ENCODE measurements at regions not wholly inside any gene's neighbourhood (a gene's known extent, or its start where the extent isn't known, plus 50 kb on each side); places are given as distances from the start of the nearest gene placed in this dataset.

DNA sequence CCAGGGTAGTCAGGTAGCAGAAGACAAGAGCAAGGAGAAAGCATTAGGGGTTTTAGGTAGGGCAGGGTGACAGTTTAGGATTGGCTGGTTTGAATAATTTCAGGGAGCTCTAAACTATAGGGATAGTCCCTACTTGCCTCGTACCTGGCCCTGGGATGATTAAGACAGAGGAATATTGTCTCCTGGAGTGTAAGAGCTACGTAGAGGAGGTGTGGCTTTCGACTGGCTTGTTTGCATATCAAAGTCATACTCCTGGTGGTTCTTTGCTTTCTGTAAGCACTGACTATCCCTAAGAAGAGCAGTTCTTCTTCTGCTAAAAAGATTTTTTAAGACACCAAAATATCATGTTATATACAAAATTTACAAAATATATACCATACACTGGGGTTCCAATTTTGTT, 1867.4 kb downstream of the SUCLG1 start:
- no peak for DNase-seq (ENCODE audit: low read depth in 2 of 2)
- no peaks in the 10 kb centered on the region for H4K20me1 ChIP-seq (ENCODE audit: control insufficient read depth, extremely low read depth, insufficient read depth, low read length)
- H3K4me2 ChIP-seq (ENCODE audit: extremely low read depth, insufficient read depth, low read length): no peak overlapping the region
- no peaks in the 10 kb centered on the region for H3K4me1 ChIP-seq (ENCODE audit: control insufficient read depth, extremely low read depth, insufficient read depth, low read length)
- no peaks in the 10 kb centered on the region for H3K36me3 ChIP-seq (ENCODE audit: control insufficient read depth, insufficient read depth, low read length)
- no peak overlapping the region for H3K9ac ChIP-seq (ENCODE audit: insufficient read depth, low read length)
- H2AFZ ChIP-seq (ENCODE audit: low read length): no peak overlapping the region
- H3K27ac ChIP-seq (ENCODE audit: insufficient read depth, low read length): no peak overlapping the region
- no peak for TF ChIP-seq EZH2 (IDR thresholded peaks at IDR 0.05; ENCODE audit: low read length, missing control alignments)
- TF ChIP-seq, protein P1, sequence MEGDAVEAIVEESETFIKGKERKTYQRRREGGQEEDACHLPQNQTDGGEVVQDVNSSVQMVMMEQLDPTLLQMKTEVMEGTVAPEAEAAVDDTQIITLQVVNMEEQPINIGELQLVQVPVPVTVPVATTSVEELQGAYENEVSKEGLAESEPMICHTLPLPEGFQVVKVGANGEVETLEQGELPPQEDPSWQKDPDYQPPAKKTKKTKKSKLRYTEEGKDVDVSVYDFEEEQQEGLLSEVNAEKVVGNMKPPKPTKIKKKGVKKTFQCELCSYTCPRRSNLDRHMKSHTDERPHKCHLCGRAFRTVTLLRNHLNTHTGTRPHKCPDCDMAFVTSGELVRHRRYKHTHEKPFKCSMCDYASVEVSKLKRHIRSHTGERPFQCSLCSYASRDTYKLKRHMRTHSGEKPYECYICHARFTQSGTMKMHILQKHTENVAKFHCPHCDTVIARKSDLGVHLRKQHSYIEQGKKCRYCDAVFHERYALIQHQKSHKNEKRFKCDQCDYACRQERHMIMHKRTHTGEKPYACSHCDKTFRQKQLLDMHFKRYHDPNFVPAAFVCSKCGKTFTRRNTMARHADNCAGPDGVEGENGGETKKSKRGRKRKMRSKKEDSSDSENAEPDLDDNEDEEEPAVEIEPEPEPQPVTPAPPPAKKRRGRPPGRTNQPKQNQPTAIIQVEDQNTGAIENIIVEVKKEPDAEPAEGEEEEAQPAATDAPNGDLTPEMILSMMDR (conservative IDR thresholded peaks at IDR 0.05 in 1 of 2, IDR thresholded peaks at IDR 0.05 in 1 of 2; ENCODE audit: low read depth in 1 of 2, low read length in 2 of 2): no peak
- no peaks in the 10 kb centered on the region for H3K27me3 ChIP-seq (ENCODE audit: control insufficient read depth, insufficient read depth, low read length)
- H3K79me2 ChIP-seq (ENCODE audit: control insufficient read depth, insufficient read depth, low read length): no peaks in the 10 kb centered on the region
- H3K9me3 ChIP-seq (ENCODE audit: control insufficient read depth, insufficient read depth, low read depth, low read length): no peaks in the 10 kb centered on the region
- no peak overlapping the region for H3K4me3 ChIP-seq (replicated peaks in 1 of 4; ENCODE audit: control extremely low read depth in 1 of 4, insufficient read depth in 1 of 4, low read depth in 3 of 4, low read length in 4 of 4)

DNA sequence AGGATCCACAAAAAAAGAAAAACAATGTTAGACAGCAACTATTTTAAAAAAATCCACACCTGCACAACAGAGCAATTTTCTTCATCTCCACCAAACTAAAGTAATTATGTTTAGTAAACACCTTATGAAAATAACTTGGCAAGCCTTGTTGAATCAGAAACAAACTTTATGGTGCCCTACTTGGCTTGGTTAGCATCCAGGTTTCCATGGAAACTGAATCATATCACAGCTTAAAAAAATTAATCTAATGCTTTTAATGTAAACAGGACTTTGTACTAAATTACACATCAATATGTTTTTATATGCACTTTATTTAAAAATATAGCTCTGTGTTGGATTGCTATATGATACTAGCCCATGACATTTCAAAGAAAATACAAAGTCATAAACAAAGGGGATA, 1882.4 kb downstream of the SUCLG1 start:
- Histone ChIP-seq H3K36me3 (ENCODE audit: control insufficient read depth, insufficient read depth, low read length) (no peaks in the 10 kb centered on the region), H3K27ac (ENCODE audit: insufficient read depth, low read length) (no peak overlapping the region), H2AFZ (ENCODE audit: low read length) (no peak overlapping the region), H4K20me1 (ENCODE audit: control insufficient read depth, extremely low read depth, insufficient read depth, low read length) (no peaks in the 10 kb centered on the region), H3K4me2 (ENCODE audit: extremely low read depth, insufficient read depth, low read length) (no peak overlapping the region), H3K9ac (ENCODE audit: insufficient read depth, low read length) (no peak overlapping the region), H3K9me3 (ENCODE audit: control insufficient read depth, insufficient read depth, low read depth, low read length) (no peaks in the 10 kb centered on the region), H3K4me1 (ENCODE audit: control insufficient read depth, extremely low read depth, insufficient read depth, low read length) (no peaks in the 10 kb centered on the region), H3K4me3 (replicated peaks in 1 of 4; ENCODE audit: control extremely low read depth in 1 of 4, insufficient read depth in 1 of 4, low read depth in 3 of 4, low read length in 4 of 4) (no peak overlapping the region), H3K79me2 (ENCODE audit: control insufficient read depth, insufficient read depth, low read length) (no peaks in the 10 kb centered on the region), H3K27me3 (ENCODE audit: control insufficient read depth, insufficient read depth, low read length) (no peaks in the 10 kb centered on the region)
- TF ChIP-seq, protein P1 (conservative IDR thresholded peaks at IDR 0.05 in 1 of 2, IDR thresholded peaks at IDR 0.05 in 1 of 2; ENCODE audit: low read depth in 1 of 2, low read length in 2 of 2): no peak
- no peak for TF ChIP-seq EZH2 (IDR thresholded peaks at IDR 0.05; ENCODE audit: low read length, missing control alignments)
- DNase-seq (ENCODE audit: low read depth in 2 of 2): no peak

DNA sequence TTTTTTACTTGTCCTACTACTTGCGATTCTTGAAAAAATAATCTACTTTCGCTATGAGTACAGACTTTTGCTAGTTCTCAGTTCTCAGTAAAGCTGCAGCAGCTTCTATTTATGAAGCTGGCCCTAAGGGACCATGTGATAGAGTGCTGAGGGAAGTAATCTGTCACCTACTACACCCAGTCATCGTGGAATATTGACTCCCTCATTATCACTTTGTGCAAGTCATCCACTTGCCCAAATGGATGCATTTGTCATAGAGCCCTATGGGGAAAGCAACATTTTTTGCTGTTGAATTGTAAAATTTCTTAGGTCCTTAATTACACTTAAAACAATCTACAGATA, 1919.8 kb downstream of the SUCLG1 start:
- Histone ChIP-seq H3K9me3 (ENCODE audit: control insufficient read depth, insufficient read depth, low read depth, low read length) (no peaks in the 10 kb centered on the region), H2AFZ (ENCODE audit: low read length) (no peak overlapping the region), H3K27ac (ENCODE audit: insufficient read depth, low read length) (no peak overlapping the region), H3K9ac (ENCODE audit: insufficient read depth, low read length) (no peak overlapping the region), H4K20me1 (ENCODE audit: control insufficient read depth, extremely low read depth, insufficient read depth, low read length) (no peaks in the 10 kb centered on the region), H3K36me3 (ENCODE audit: control insufficient read depth, insufficient read depth, low read length) (no peaks in the 10 kb centered on the region), H3K4me3 (replicated peaks in 1 of 4; ENCODE audit: control extremely low read depth in 1 of 4, insufficient read depth in 1 of 4, low read depth in 3 of 4, low read length in 4 of 4) (no peak overlapping the region), H3K4me2 (ENCODE audit: extremely low read depth, insufficient read depth, low read length) (no peak overlapping the region), H3K4me1 (ENCODE audit: control insufficient read depth, extremely low read depth, insufficient read depth, low read length) (no peaks in the 10 kb centered on the region), H3K27me3 (ENCODE audit: control insufficient read depth, insufficient read depth, low read length) (no peaks in the 10 kb centered on the region), H3K79me2 (ENCODE audit: control insufficient read depth, insufficient read depth, low read length) (no peaks in the 10 kb centered on the region)
- DNase-seq (ENCODE audit: low read depth in 2 of 2): no peak
- TF ChIP-seq EZH2 (IDR thresholded peaks at IDR 0.05; ENCODE audit: low read length, missing control alignments): no peak
- TF ChIP-seq, protein P1 (conservative IDR thresholded peaks at IDR 0.05 in 1 of 2, IDR thresholded peaks at IDR 0.05 in 1 of 2; ENCODE audit: low read depth in 1 of 2, low read length in 2 of 2): no peak

Data from fibroblast of lung (primary cell).